K562 (cell line): ENCODE measurements at regions not wholly inside any gene's neighbourhood (a gene's known extent, or its start where the extent isn't known, plus 50 kb on each side); places are given as distances from the start of the nearest gene placed in this dataset.

Experiments used
- ATAC-seq: fragments of 200-7000 bp; cut with Tn5 transposase; 3 replicates; pipeline ENCODE4 v1.9.1; 2020; ENCODE audit warnings: moderate library complexity
- BruUV-seq: library from RNA; stranded (reverse); fragments of 400-500 nt; replicated peaks from 2 replicates; lab custom pipeline; 2021; lab: Mats Ljungman, UMichigan
- CTCF ChIA-PET: fragments of 300-600 bp; formaldehyde crosslinking; extraction: SDS; loops from one replicate; lab custom pipeline; 2021; ENCODE audit warnings: low intra/inter-chr PET ratio; lab: Yijun Ruan, JAX
- POLR2A ChIA-PET: fragments of 300-600, 350-650 bp; sonication (Branson Sonifier 250); formaldehyde crosslinking; extraction: SDS; loops from one replicate; lab custom pipeline; 2021; ENCODE audit warnings: antibody characterized with exemption, inconsistent platforms; lab: Yijun Ruan, JAX
- DNase-seq, 4 experiments: peaks; one replicate each; pipeline versions ENCODE4 v3.0.0 to v3.0.0-alpha.2; 2011 to 2018; ENCODE audit warnings: low spot score in 3 of 4, mixed read lengths in 3 of 4; ENCODE audit errors: extremely low read depth in 1 of 4
- FAIRE-seq: peaks from 2 replicates; lab custom pipeline; 2011; peaks lifted over from hg19 to GRCh38; lab: Jason Lieb, UNC
- H2AFZ ChIP-seq: 2 replicates; pipeline ENCODE4 v1.6.0; 2011; ENCODE audit warnings: low read depth, low read length, control low read depth, inconsistent platforms
- H3K27ac ChIP-seq: fragments of 200-600 bp; 3 replicates; pipeline ENCODE4 v1.8.0; 2011; ENCODE audit warnings: low read depth, mild to moderate bottlenecking, control low read depth, inconsistent platforms, low read length, moderate library complexity, mixed read lengths; ENCODE audit errors: extremely low read depth
- H3K27me3 ChIP-seq, 2 experiments: fragments of 300-600 bp in 1 of 2; 2 replicates in 1 of 2; 3 replicates in 1 of 2; pipeline versions ENCODE4 v1.6.0 to v1.8.0; 2011; ENCODE audit warnings: inconsistent platforms in 2 of 2, low read length in 2 of 2, mild to moderate bottlenecking in 1 of 2, mixed read lengths in 1 of 2, moderate library complexity in 1 of 2; ENCODE audit not compliant: control insufficient read depth in 2 of 2, insufficient read depth in 2 of 2
- H3K36me3 ChIP-seq: fragments of 300-600 bp; 3 replicates; pipeline ENCODE4 v1.8.0; 2011; ENCODE audit warnings: mild to moderate bottlenecking, low read length, inconsistent platforms; ENCODE audit not compliant: control insufficient read depth, insufficient read depth
- H3K4me1 ChIP-seq, 2 experiments: fragments of 200-600 bp in 1 of 2; replicated peaks in 1 of 2; 2 replicates in 1 of 2; 3 replicates in 1 of 2; pipeline versions ENCODE4 v1.5.1 to v1.8.0; 2011; ENCODE audit warnings: inconsistent platforms in 2 of 2, low read length in 2 of 2, mild to moderate bottlenecking in 1 of 2, mixed read lengths in 1 of 2, moderate library complexity in 1 of 2; ENCODE audit not compliant: control insufficient read depth in 2 of 2, insufficient read depth in 2 of 2
- H3K4me2 ChIP-seq: 2 replicates; pipeline ENCODE4 v1.6.1; 2011; ENCODE audit warnings: low read length, control low read depth, inconsistent platforms, mixed read lengths; ENCODE audit not compliant: insufficient read depth
- H3K4me3 ChIP-seq: fragments of 200-600 bp; sonication (generic), shearing (Covaris generic); 2 replicates; pipeline ENCODE4 v1.5.1; 2016; ENCODE audit warnings: control low read depth, inconsistent platforms
- H3K79me2 ChIP-seq: fragments of 200-600 bp; 3 replicates; pipeline ENCODE4 v1.8.0; 2011; ENCODE audit warnings: low read length, inconsistent platforms; ENCODE audit not compliant: control insufficient read depth, insufficient read depth
- H3K9ac ChIP-seq, 2 experiments: 2 replicates each; pipeline versions ENCODE4 v1.6.0 to v1.6.1; 2011; ENCODE audit warnings: low read depth in 2 of 2, low read length in 2 of 2, control low read depth in 1 of 2, inconsistent platforms in 1 of 2, mild to moderate bottlenecking in 1 of 2, mixed read lengths in 1 of 2; ENCODE audit not compliant: insufficient read depth in 1 of 2
- H3K9me1 ChIP-seq: one replicate; pipeline ENCODE4 v1.6.0; 2011; ENCODE audit warnings: inconsistent platforms, mild to moderate bottlenecking, low read length, moderate library complexity; ENCODE audit not compliant: control insufficient read depth, insufficient read depth
- H3K9me3 ChIP-seq: replicated peaks from 2 replicates; pipeline ENCODE4 v1.5.1; 2011; ENCODE audit warnings: low read depth, low read length, inconsistent platforms; ENCODE audit not compliant: control insufficient read depth, insufficient read depth
- H4K20me1 ChIP-seq: replicated peaks from 2 replicates; pipeline ENCODE4 v1.6.1; 2011; ENCODE audit warnings: low read length, inconsistent platforms, mixed read lengths; ENCODE audit not compliant: control insufficient read depth, insufficient read depth
- CSDE1 ChIP-seq, 2 experiments: fragments of 450-650 bp; IDR thresholded peaks; 2 replicates each; pipeline ENCODE4 v1.6.1; 2016; ENCODE audit warnings: mild to moderate bottlenecking in 1 of 2
- ELK1 ChIP-seq: sonication (generic); formaldehyde crosslinking; IDR thresholded peaks from 2 replicates; pipeline ENCODE4 v1.8.1; 2022; ENCODE audit warnings: missing genetic modification reagents
- MCM2 ChIP-seq: fragments of 450-650 bp; IDR thresholded peaks from 2 replicates; pipeline ENCODE4 v1.6.1; 2017; ENCODE audit warnings: low read depth, mild to moderate bottlenecking
- NFIX ChIP-seq: fragments of 250-450 bp; sonication (Bioruptor Pico); IDR thresholded peaks from 2 replicates; pipeline ENCODE4 v1.4.0; 2020; ENCODE audit warnings: low read depth, mild to moderate bottlenecking, moderate library complexity
- SP1 ChIP-seq: sonication (generic); formaldehyde crosslinking; IDR thresholded peaks from 2 replicates; pipeline ENCODE4 v1.8.1; 2022; ENCODE audit warnings: mild to moderate bottlenecking, missing genetic modification reagents
- TSC22D4 ChIP-seq: fragments of 450-650 bp; IDR thresholded peaks from 2 replicates; pipeline ENCODE4 v1.6.1; 2016; ENCODE audit warnings: missing genetic modification characterization, missing biosample characterization, control low read depth
- U2AF2 ChIP-seq: fragments of 200-400 bp; formaldehyde crosslinking; optimal IDR thresholded peaks from 2 replicates; pipeline ENCODE3; 2017; ENCODE audit warnings: low read depth, mild to moderate bottlenecking, low read length
- ZNF280A ChIP-seq: fragments of 450-650 bp; IDR thresholded peaks from 2 replicates; pipeline ENCODE4 v1.6.1; 2018; ENCODE audit warnings: mild to moderate bottlenecking, low read depth; ENCODE audit not compliant: partially characterized antibody
- WGBS: fragments of 100-300 bp; shearing (Covaris generic); methylation state at CpG from one replicate; pipeline ENCODE4 v1.1.6; 2016; ENCODE audit warnings: low coverage, mixed read lengths; ENCODE audit not compliant: insufficient coverage; ENCODE audit errors: missing lambda C conversion rate; 5-methylcytosine and 5-hydroxymethylcytosine counted together
- in situ Hi-C: fragments of 300-500 bp; cut with MboI; formaldehyde crosslinking; loops from 4 replicates; pipeline ENCODE4 v1.15.0; 2018; ENCODE audit warnings: inconsistent platforms, mixed read lengths
- intact Hi-C: fragments of 100-400 bp; cut with micrococcal nuclease; formaldehyde crosslinking; loops from 2 replicates; pipeline ENCODE4 v1.14.2; 2022

- H3K4me3 ChIP-seq: no peak overlapping the region
- H3K36me3 ChIP-seq: no peaks in the 10 kb centered on the region
- H4K20me1 ChIP-seq: no peaks in the 10 kb centered on the region
- H3K9me1 ChIP-seq: no peaks in the 10 kb centered on the region
- ATAC-seq (no peak), DNase-seq (no peak), FAIRE-seq (no peak)
- intact Hi-C loops (no loop called here), in situ Hi-C loops (no loop called here)
- WGBS: 2% methylated on average over 6 of the region's 8 CpGs
- no peak overlapping the region for H2AFZ ChIP-seq
- no peak overlapping the region for H3K27ac ChIP-seq
- ChIA-PET POLR2A (no interaction called here), CTCF (no interaction called here)
- BruUV-seq: no TSS peak
- no peak overlapping the region for H3K4me2 ChIP-seq
- H3K79me2 ChIP-seq: no peaks in the 10 kb centered on the region
- no peaks in the 10 kb centered on the region for H3K27me3 ChIP-seq
- H3K4me1 ChIP-seq: no peaks in the 10 kb centered on the region
- TF ChIP-seq NFIX (CRISPR knock-in tag): no peak
- TF ChIP-seq ELK1 (CRISPR knock-in tag): no peak
- no peak for TF ChIP-seq ZNF280A
- TF ChIP-seq MCM2: no peak
- TF ChIP-seq TSC22D4 (tag): no peak
- no peak for TF ChIP-seq CSDE1 (IDR thresholded peaks at IDR 0.05)
- TF ChIP-seq U2AF2: no peak
- TF ChIP-seq SP1: no peak
- H3K9ac ChIP-seq: no peak overlapping the region
- no peaks in the 10 kb centered on the region for H3K9me3 ChIP-seq
Measured at GRCh38 chr13:56039992-56040391, 1100.7 kb upstream of the PRR20A start.
